Esophagus squamous epithelium (tissue), 4 donors: ENCODE measurements at regions not wholly inside any gene's neighbourhood (a gene's known extent, or its start where the extent isn't known, plus 50 kb on each side); places are given as distances from the start of the nearest gene placed in this dataset.

Experiments used
- POLR2A ChIP-seq, 4 donors: fragments of 450-650 bp; IDR thresholded peaks; one replicate each; pipeline ENCODE4 v1.6.1; 2017; ENCODE audit warnings: antibody characterized with exemption in 4 of 4, mild to moderate bottlenecking in 4 of 4, moderate library complexity in 3 of 4
- TF ChIP-seq, protein P1 (sequence below), 6 experiments: fragments of 450-650 bp in 4 of 6; fragments of 200-600 bp in 2 of 6; sonication (generic) in 2 of 6; IDR thresholded peaks; one replicate each; pipeline ENCODE4 v1.5.1; 2016 to 2019; ENCODE audit warnings: antibody characterized with exemption in 6 of 6, mild to moderate bottlenecking in 4 of 6, moderate library complexity in 4 of 6

DNA sequence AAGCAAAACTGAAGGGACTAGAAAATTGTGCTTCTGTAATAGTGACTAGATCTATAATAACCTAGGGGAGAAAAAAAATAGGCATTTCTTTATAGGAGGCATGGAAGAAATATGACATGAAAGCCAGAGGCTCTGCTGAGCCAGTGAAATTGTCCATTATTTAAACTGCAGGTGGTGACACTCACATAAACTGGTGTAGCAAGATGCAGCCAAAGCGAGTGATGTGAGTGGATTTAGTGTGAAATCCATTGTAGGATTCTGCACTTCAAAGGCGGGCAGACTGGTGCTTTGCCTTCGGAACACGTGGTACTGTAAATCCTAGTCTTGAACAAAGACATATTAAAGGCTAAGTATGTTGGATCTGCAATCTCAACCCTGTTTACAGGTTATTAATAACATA is 361.9 kb downstream of the TBC1D4 start:
- TF ChIP-seq, protein P1, sequence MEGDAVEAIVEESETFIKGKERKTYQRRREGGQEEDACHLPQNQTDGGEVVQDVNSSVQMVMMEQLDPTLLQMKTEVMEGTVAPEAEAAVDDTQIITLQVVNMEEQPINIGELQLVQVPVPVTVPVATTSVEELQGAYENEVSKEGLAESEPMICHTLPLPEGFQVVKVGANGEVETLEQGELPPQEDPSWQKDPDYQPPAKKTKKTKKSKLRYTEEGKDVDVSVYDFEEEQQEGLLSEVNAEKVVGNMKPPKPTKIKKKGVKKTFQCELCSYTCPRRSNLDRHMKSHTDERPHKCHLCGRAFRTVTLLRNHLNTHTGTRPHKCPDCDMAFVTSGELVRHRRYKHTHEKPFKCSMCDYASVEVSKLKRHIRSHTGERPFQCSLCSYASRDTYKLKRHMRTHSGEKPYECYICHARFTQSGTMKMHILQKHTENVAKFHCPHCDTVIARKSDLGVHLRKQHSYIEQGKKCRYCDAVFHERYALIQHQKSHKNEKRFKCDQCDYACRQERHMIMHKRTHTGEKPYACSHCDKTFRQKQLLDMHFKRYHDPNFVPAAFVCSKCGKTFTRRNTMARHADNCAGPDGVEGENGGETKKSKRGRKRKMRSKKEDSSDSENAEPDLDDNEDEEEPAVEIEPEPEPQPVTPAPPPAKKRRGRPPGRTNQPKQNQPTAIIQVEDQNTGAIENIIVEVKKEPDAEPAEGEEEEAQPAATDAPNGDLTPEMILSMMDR (IDR thresholded peaks at IDR 0.05): no peak
- no peak for TF ChIP-seq POLR2A (IDR thresholded peaks at IDR 0.05)
